ENCODE measurements at regions not wholly inside any gene's neighbourhood (a gene's known extent, or its start where the extent isn't known, plus 50 kb on each side); places are given as distances from the start of the nearest gene placed in this dataset.

DNA sequence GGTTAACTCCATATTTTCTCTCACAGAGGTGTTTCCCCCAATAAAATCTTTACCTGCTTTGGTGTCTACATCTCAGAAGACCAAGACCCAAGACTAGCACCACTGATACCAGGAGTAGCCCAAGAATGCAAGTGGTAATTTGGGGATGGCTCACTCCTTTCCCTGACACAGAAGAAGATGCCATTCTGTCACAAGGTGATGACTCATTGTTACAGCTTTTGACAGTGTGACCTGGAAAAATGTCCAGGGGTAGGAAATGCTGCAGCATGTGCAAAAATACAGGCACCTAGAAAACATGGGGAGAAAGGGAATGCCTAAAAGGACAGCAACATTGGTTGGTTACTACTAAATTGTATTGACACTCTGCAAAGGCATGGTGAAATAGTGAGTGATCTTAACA lies 254.0 kb upstream of the GJE1 start:
- TF ChIP-seq, protein P1, sequence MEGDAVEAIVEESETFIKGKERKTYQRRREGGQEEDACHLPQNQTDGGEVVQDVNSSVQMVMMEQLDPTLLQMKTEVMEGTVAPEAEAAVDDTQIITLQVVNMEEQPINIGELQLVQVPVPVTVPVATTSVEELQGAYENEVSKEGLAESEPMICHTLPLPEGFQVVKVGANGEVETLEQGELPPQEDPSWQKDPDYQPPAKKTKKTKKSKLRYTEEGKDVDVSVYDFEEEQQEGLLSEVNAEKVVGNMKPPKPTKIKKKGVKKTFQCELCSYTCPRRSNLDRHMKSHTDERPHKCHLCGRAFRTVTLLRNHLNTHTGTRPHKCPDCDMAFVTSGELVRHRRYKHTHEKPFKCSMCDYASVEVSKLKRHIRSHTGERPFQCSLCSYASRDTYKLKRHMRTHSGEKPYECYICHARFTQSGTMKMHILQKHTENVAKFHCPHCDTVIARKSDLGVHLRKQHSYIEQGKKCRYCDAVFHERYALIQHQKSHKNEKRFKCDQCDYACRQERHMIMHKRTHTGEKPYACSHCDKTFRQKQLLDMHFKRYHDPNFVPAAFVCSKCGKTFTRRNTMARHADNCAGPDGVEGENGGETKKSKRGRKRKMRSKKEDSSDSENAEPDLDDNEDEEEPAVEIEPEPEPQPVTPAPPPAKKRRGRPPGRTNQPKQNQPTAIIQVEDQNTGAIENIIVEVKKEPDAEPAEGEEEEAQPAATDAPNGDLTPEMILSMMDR (IDR thresholded peaks at IDR 0.05 in 4 of 5, conservative IDR thresholded peaks at IDR 0.05 in 1 of 5), result no peak
- TF ChIP-seq POLR2A (IDR thresholded peaks at IDR 0.05), result no peak
